ENCODE measurements at regions not wholly inside any gene's neighbourhood (a gene's known extent, or its start where the extent isn't known, plus 50 kb on each side); places are given as distances from the start of the nearest gene placed in this dataset.
A peak's percentile ranks its signal among the peaks of the same experiment; 100 is the strongest.

GRCh38 chr1:172934417-172934762, 116.4 kb downstream of the TNFSF18 start:
- peak overlapping the region; percentile 11 for H3K9ac ChIP-seq (ENCODE audit: control insufficient read depth, extremely low read depth, insufficient read depth, low read length)
- peak overlapping the region; percentile 73 for H3K27ac ChIP-seq (ENCODE audit: control insufficient read depth, insufficient read depth, low read length)
- no peaks in the 10 kb centered on the region for H3K27me3 ChIP-seq (ENCODE audit: control insufficient read depth, extremely low read depth, insufficient read depth, low read length)
- dilution Hi-C loops (cut with MboI; ENCODE audit: extremely low pct_ligation_motif_present, low sequenced_read_pairs), result no loop called here
- TF ChIP-seq EZH2 (IDR thresholded peaks at IDR 0.05; ENCODE audit: low read length) (no peak), CTCF (optimal IDR thresholded peaks at IDR 0.05 in 1 of 3, IDR thresholded peaks at IDR 0.05 in 1 of 3, conservative IDR thresholded peaks at IDR 0.05 in 1 of 3; ENCODE audit: extremely low read depth in 1 of 3, insufficient read depth in 2 of 3, low read length in 3 of 3) (no peak)
- H3K4me3 ChIP-seq (ENCODE audit: control insufficient read depth in 2 of 3, extremely low read depth in 1 of 3, insufficient read depth in 2 of 3, low read depth in 1 of 3, low read length in 3 of 3), result no peak overlapping the region
- no peak for DNase-seq (ENCODE audit: low read depth, low spot score)
- no peaks in the 10 kb centered on the region for H3K9me1 ChIP-seq (ENCODE audit: control insufficient read depth, extremely low read depth, insufficient read depth, low read length)
- peak overlapping the region; percentile 59 for H3K4me2 ChIP-seq (ENCODE audit: control insufficient read depth, extremely low read depth, insufficient read depth, low read depth, low read length)
- no peak for FAIRE-seq
- peak overlapping the region; percentile 72 for H2AFZ ChIP-seq (ENCODE audit: control insufficient read depth, low read length)
- H4K20me1 ChIP-seq (ENCODE audit: control insufficient read depth, extremely low read depth, insufficient read depth, low read length), result no peaks in the 10 kb centered on the region
- H3K9me3 ChIP-seq (ENCODE audit: control insufficient read depth, low read depth, low read length), result peaks cover 2% of the 10 kb centered on the region
- H3K79me2 ChIP-seq (ENCODE audit: control insufficient read depth, insufficient read depth, low read length), result no peaks in the 10 kb centered on the region
- peaks cover 37% of the 10 kb centered on the region for H3K4me1 ChIP-seq (ENCODE audit: control insufficient read depth, extremely low read depth, insufficient read depth, low read length)
- H3K36me3 ChIP-seq (ENCODE audit: control insufficient read depth in 2 of 2, extremely low read depth in 1 of 2, insufficient read depth in 2 of 2, low read length in 2 of 2), result no peaks in the 10 kb centered on the region

- Histone ChIP-seq H3K36me3 (ENCODE audit: control insufficient read depth in 2 of 2, extremely low read depth in 1 of 2, insufficient read depth in 2 of 2, low read length in 2 of 2) (no peaks in the 10 kb centered on the region), H3K9me3 (ENCODE audit: control insufficient read depth, low read depth, low read length) (peaks cover 2% of the 10 kb centered on the region), H3K27me3 (ENCODE audit: control insufficient read depth, extremely low read depth, insufficient read depth, low read length) (no peaks in the 10 kb centered on the region), H4K20me1 (ENCODE audit: control insufficient read depth, extremely low read depth, insufficient read depth, low read length) (no peaks in the 10 kb centered on the region), H3K9me1 (ENCODE audit: control insufficient read depth, extremely low read depth, insufficient read depth, low read length) (no peaks in the 10 kb centered on the region), H3K4me3 (ENCODE audit: control insufficient read depth in 2 of 3, extremely low read depth in 1 of 3, insufficient read depth in 2 of 3, low read depth in 1 of 3, low read length in 3 of 3) (no peak overlapping the region), H3K4me2 (ENCODE audit: control insufficient read depth, extremely low read depth, insufficient read depth, low read depth, low read length) (no peak overlapping the region), H2AFZ (ENCODE audit: control insufficient read depth, low read length) (no peak overlapping the region), H3K27ac (ENCODE audit: control insufficient read depth, insufficient read depth, low read length) (no peak overlapping the region), H3K4me1 (ENCODE audit: control insufficient read depth, extremely low read depth, insufficient read depth, low read length) (peaks cover 30% of the 10 kb centered on the region), H3K79me2 (ENCODE audit: control insufficient read depth, insufficient read depth, low read length) (no peaks in the 10 kb centered on the region), H3K9ac (ENCODE audit: control insufficient read depth, extremely low read depth, insufficient read depth, low read length) (no peak overlapping the region)
- DNase-seq (ENCODE audit: low read depth, low spot score) (no peak), FAIRE-seq (no peak)
- TF ChIP-seq CTCF (optimal IDR thresholded peaks at IDR 0.05 in 1 of 3, IDR thresholded peaks at IDR 0.05 in 1 of 3, conservative IDR thresholded peaks at IDR 0.05 in 1 of 3; ENCODE audit: extremely low read depth in 1 of 3, insufficient read depth in 2 of 3, low read length in 3 of 3), result no peak
- TF ChIP-seq EZH2 (IDR thresholded peaks at IDR 0.05; ENCODE audit: low read length), result no peak
- dilution Hi-C loops (cut with MboI; ENCODE audit: extremely low pct_ligation_motif_present, low sequenced_read_pairs), result no loop called here
Observed at GRCh38 chr1:172935062-172935592, 115.6 kb downstream of the TNFSF18 start.
